Ammon's horn (tissue), 1 donor: ENCODE measurements at regions not wholly inside any gene's neighbourhood (a gene's known extent, or its start where the extent isn't known, plus 50 kb on each side); places are given as distances from the start of the nearest gene placed in this dataset.

Experiments used
- DNase-seq: peaks from one replicate; pipeline ENCODE4 v3.0.0-alpha.2; 2016; ENCODE audit warnings: low spot score

- no peak for DNase-seq
Observed at GRCh38 chr12:13764748-13765147, 216.7 kb downstream of the GRIN2B start.

- DNase-seq: no peak
Observed at GRCh38 chr12:13749389-13749788, 232.0 kb downstream of the GRIN2B start.

DNA sequence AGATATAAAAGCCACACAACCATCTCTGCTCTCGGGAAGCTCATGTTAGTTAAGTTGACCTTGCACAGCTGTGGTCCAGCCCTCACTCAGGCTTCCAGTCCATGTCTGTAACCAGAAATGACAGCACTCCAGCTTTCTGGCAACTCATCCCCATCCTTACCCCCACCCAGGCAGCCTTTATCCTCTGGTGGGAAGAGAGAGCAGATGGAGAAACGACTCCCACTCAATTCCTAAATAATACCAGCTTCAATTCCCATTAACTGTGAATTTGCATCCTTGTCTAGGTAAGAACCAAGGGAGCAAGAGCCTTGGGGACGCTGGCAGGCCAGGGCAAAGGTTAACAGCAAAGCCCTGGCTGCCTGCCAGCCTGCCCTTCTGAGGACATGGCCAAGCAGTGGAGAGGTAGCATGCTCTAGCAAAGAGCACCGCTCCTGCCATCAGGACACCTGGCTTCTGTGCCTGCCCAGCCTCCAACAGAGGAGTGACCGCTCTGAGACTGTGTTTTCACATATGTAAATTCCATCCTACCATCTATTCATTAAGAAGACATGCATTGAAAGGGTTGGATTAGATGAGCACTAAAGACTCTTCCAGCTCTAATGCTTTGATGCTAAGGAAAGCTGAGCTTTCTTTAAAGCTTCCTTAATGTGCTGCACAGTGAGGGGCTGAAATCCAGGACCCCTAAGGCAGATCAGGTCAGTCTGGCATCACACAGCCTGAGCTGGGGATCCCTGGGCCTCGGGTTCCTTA is 236.1 kb downstream of the GRIN2B start:
- peak; percentile 47 for DNase-seq

DNA sequence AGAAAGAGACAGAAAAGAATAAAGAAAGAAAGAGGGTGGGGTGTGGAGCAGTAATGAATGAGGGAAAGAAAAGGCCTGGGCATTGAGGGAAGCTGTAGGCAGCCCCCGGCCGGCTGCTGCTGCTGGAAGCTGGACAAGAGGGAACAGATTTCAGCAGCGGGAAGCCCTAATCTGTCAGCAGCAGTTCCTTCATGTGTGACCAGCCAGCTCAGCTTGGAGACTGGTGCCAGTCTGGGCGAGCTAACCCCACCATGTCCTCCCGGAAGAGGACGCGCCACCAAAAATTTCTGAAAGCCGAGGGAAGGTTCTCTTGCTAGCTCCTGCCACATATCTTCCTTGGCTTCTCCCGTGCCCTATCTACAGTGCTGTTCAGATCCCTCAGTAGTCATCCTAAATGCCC is 236.8 kb downstream of the GRIN2B start:
- DNase-seq: no peak

DNA sequence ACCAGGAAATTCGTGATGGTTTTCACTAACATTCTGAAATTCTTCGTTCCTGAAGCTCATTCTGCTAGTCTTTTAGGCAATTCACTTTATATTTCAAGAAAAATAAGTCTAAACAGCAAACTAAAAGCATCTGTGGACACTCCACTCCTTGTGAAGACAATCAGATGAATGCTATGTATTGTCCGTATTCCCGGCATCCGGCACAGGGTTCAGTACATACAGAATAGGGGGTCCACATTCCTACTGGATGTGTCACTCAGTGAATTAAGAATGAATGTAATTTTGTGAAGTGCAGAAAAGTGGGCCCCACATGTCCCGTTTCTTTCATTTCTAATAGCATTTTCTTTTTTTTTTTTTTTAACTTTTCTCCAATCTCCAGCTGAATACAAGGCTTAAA is 241.3 kb downstream of the GRIN2B start:
- DNase-seq: no peak

DNA sequence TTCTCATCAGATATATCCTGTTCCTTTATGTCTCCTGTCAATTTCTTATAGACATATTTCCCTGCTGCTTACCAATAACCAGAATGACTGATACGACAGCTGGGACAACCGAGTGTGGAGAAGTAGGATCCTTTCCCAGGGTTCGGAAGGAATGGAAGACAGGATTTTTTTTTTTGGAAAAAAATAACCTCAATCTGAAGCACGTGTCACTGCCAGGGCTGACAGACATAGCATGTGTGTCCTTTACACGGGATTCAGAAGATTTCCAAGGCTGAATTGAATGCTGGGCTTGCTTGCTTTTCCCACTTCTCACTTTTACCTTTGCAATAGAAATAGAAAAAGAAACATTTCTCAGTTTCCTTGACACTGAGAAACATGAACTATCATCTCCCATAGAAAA is 245.7 kb downstream of the GRIN2B start:
- no peak for DNase-seq

DNA sequence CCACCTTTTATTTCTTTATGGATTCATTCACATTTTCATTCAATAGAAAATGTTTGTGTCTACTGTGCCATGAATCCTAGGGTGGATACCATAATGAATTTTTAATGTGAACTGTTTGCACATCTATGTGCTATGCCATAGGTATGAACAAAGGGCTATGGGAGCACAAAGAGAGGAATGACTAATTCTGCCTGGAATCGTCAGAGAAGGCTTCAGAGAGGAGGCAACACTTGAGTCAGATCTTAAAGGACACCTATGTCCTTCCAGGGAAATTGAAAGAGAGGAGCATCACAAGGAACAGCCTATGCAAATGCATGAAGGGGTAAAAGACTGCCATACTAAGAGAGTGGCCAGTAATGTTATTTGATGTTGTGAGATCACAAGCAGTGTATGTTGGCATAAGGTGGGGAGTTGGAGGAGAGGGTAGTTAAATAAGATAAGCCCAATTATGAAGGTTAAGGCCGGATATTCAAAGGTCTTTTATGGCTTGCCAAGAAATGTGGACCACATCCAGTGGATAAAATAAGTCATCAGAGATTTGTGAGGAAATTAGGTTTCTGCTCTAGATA is 246.7 kb downstream of the GRIN2B start:
- no peak for DNase-seq

GRCh38 chr12:13727707-13728195 is 253.7 kb downstream of the GRIN2B start:
- no peak for DNase-seq

DNA sequence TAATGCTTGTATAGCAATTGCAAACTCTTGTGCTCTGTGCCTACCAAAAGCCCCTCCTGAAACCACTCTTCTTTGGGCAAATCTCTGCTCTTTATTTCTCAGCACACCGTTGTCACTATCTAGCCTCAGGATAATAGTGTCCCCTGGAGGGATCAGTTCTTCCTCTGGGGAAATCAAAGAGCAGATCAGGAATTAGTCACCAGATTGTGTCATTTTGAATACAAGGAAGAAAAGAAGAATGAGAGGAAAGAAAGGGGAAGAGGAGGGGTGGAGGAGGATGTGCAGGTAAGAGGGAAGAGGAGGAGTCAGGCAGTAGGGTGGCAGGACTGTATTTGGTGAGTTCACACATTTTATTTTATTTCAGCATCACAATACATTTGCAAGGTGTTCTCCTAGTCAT is 256.4 kb downstream of the GRIN2B start:
- DNase-seq: no peak

DNA sequence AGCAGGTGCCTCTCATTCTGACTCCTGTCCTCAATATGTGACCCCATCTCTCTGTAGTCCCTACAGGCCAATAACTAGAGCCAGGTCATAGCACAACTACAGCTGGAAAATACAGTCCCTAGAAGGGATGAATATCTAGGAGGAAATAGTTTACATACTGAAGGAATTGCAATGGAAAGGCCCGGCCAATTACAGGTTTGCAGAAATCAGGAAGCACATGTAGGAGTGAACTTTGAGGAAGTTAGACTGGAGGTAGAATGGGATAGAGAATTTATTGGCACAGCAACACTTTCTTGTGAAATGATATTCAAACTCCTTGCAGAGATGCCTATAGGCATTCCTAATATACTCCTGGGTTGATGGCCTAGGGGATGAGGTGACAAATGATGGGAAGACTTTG is 257.3 kb downstream of the GRIN2B start:
- DNase-seq: no peak

DNA sequence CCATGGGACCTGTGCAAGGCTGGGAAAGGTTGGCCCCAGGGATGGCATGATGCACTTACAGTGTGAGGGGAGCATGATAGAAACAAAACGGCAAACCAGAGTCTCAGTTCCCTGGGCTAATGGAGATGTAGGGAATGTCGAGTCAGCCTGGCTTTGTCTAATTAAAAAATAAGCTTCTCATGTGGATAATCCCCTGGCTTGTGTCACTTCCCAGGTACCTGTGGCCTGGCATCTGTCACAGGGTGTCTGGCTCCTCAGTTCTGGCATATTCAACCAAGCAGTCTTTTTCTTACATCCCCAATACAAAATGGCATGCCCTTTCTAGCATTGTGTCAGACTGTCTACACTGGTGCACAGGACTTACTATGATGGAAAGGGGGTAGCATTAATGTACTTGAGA is 261.4 kb downstream of the GRIN2B start:
- no peak for DNase-seq

DNA sequence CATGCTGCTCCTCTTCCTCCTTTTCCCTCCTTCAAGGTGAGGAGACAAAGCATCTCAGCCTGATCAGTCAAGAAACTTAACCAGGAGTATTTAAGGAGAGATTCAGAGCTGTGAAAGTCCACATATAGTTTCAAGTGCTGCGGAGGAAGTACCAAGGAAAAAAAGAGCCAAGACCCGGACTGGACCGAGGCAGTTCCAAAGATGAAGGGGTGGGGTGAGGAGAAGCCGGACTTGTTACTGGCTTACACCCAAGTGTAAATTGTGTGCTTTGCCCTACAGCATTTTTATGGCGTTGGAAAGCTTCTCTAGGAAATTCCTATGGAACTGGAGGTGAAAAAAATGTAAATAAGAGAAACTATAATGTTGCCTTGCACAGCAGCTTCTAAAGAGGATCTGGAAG is 263.1 kb downstream of the GRIN2B start:
- DNase-seq: no peak

- DNase-seq: no peak
Observed at GRCh38 chr12:13716119-13716518, 265.3 kb downstream of the GRIN2B start.

GRCh38 chr12:13713556-13714410 is 267.6 kb downstream of the GRIN2B start:
- DNase-seq: no peak

DNA sequence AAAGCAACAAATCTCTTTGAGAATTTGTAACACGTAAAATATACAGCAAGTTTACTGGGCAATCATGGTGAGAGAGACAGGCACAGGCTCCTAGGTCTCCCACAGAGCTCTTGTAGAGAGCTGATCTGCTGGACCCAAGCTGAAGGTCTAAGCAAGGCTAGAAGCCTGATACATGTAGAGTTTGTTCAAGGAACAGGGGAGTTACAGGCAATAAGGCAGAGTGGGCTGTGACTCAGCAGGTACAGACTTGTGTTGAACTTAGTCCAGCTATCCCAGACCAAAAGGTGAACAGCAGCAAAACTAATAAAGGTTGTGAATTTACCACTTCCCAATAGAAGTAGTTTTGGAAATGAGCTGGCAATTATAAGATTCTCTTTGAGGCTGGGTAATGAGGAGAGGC is 273.6 kb downstream of the GRIN2B start:
- DNase-seq: no peak

- DNase-seq: no peak
Observed at GRCh38 chr12:13702381-13702780, 279.0 kb downstream of the GRIN2B start.

DNA sequence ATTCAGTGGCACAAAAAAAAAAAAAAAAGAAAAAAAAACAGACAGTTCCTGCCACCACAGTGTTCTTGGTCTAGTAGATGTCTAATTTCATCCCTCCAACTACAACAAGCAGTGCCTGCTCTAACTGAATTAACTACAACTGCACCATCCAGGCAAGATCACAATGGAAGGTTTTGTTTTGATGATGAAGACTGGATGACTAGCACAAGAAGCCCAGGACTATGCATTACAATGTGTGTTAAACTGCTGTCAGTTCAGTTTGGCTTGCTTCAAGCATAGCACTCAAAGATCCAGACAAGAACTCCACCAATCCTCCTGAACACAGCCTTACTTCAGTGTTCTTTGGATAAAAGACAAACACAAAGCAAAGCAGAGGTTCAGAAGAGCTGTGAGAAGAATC is 279.9 kb downstream of the GRIN2B start:
- DNase-seq: no peak

GRCh38 chr12:13697973-13698372 is 283.4 kb downstream of the GRIN2B start:
- peak; percentile 10 for DNase-seq

- no peak for DNase-seq
Observed at GRCh38 chr12:13695781-13696180, 285.6 kb downstream of the GRIN2B start.

GRCh38 chr12:13692332-13692731 is 289.1 kb downstream of the GRIN2B start:
- no peak for DNase-seq

DNA sequence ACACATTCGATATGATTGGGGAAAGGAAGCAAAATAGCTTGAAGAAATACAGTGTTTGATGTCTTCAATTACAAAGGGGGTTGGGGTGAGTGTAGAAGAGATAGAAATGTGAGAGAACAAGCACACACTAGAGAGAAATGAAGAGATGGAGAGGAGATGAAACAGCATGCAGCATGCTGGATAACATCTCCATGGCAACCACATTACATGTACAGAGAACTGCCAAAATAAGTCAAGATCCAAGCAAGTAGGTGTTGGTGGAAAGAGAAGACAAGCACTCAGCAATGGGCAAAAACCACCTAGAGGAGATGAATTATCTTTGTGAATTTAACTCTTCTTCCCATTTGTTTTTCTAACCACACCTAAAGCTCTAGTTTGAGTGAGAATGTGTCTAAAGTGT is 289.8 kb downstream of the GRIN2B start:
- peak; percentile 60 for DNase-seq

- DNase-seq: no peak
Observed at GRCh38 chr12:13687633-13688032, 293.8 kb downstream of the GRIN2B start.

GRCh38 chr12:13686260-13686659 is 295.1 kb downstream of the GRIN2B start:
- DNase-seq: peak; percentile 38
